ENCODE measurements at regions not wholly inside any gene's neighbourhood (a gene's known extent, or its start where the extent isn't known, plus 50 kb on each side); places are given as distances from the start of the nearest gene placed in this dataset.

DNA sequence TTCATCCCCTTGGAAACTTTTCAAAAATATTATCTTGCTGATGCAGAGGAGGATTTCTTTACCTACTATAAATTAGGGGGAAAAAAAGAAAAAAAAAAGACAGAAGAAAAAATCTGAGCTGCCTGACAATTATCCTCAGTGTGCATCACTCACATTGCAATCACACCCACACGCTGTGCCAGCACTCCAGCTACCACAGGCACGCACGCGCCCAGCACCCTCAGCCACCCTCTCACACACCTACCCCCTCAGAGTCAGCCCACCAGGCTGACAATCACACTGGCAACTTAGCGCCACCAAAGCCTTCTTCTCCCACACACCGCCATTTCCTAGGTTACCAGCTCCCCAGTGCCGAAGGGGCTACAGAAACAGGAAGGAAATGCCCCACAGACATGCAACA is 236.1 kb downstream of the KCNA4 start:
- intact Hi-C loops (cut with DNase I; ENCODE audit: low total_unique reads): no loop called here
- TF ChIP-seq POLR2AphosphoS5 (IDR thresholded peaks at IDR 0.05) (no peak), POLR2A (IDR thresholded peaks at IDR 0.05) (no peak)
- TF ChIP-seq, protein P1, sequence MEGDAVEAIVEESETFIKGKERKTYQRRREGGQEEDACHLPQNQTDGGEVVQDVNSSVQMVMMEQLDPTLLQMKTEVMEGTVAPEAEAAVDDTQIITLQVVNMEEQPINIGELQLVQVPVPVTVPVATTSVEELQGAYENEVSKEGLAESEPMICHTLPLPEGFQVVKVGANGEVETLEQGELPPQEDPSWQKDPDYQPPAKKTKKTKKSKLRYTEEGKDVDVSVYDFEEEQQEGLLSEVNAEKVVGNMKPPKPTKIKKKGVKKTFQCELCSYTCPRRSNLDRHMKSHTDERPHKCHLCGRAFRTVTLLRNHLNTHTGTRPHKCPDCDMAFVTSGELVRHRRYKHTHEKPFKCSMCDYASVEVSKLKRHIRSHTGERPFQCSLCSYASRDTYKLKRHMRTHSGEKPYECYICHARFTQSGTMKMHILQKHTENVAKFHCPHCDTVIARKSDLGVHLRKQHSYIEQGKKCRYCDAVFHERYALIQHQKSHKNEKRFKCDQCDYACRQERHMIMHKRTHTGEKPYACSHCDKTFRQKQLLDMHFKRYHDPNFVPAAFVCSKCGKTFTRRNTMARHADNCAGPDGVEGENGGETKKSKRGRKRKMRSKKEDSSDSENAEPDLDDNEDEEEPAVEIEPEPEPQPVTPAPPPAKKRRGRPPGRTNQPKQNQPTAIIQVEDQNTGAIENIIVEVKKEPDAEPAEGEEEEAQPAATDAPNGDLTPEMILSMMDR (IDR thresholded peaks at IDR 0.05): no peak
- H3K9me3 ChIP-seq: no peaks in the 10 kb centered on the region
- H3K27me3 ChIP-seq: no peaks in the 10 kb centered on the region
- H3K4me3 ChIP-seq: peak overlapping the region in 1 of 3 donors; percentile 19
- no peaks in the 10 kb centered on the region for H3K4me1 ChIP-seq
- DNase-seq (ENCODE audit: low spot score in 2 of 2): peak in 1 of 2 donors; percentile 24
- peak overlapping the region in 1 of 2 donors; percentile 43 for H3K27ac ChIP-seq
- no peaks in the 10 kb centered on the region for H3K36me3 ChIP-seq

DNA sequence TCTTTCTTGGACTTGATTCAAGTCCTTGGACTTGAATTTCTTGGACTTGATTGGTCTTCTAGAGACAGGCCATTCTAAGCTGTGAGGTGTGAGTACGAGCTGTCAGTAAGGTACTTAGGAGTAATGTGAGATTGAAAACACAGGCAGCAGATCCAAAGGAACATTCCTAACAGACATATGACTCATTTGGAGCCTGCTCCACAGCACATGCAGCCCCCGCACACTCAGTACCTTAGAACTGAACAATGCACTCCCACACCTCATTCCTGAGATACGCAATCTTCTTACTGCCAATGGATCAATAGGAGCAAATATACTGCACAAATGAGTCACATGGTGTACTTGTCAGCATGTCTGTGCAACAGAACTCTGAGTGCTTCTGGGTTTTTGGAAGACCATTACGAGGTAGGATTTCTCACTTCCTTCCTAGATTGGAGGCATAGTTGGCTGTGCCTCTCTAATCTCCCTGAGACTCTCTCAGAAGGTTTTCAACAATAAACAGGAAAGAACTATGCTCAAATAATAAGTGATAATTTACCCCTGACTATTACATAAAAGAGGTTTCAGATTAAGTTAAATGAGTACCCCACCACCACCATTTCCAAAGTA is 243.1 kb downstream of the KCNA4 start:
- intact Hi-C loops (cut with DNase I; ENCODE audit: low total_unique reads): no loop called here
- Histone ChIP-seq H3K27me3 (no peaks in the 10 kb centered on the region), H3K27ac (no peak overlapping the region), H3K4me1 (no peaks in the 10 kb centered on the region), H3K36me3 (no peaks in the 10 kb centered on the region), H3K9me3 (no peaks in the 10 kb centered on the region), H3K4me3 (no peak overlapping the region)
- peak in 1 of 2 donors; percentile 22 for DNase-seq (ENCODE audit: low spot score in 2 of 2)
- no peak for TF ChIP-seq POLR2A (IDR thresholded peaks at IDR 0.05)
- TF ChIP-seq, protein P1 (IDR thresholded peaks at IDR 0.05): no peak
- no peak for TF ChIP-seq POLR2AphosphoS5 (IDR thresholded peaks at IDR 0.05)

DNA sequence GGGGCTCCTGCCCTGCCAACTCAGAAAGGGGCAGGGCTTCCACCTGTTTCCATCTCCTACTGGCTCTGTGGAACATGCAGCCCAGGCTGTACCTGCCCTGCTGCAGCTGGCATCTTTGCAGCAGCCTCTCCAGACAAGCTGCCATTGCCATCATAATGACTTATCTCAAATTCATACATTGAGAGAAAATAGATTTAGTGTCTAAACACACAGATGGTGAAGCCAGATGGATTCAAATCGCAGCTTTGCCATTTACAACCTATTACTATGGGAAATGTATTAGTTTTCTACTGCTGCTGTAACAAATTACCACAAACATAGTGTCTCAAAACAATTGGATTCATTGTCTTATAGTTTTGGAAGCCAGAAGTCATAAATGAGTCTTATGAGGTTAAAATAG is 260.0 kb downstream of the KCNA4 start:
- intact Hi-C loops (cut with DNase I; ENCODE audit: low total_unique reads): loop anchor here (5.0 kb wide), 1 partner anchor 1425 kb away; no protein-coding TSS in a partner anchor
- H3K4me3 ChIP-seq: no peak overlapping the region
- TF ChIP-seq POLR2A (IDR thresholded peaks at IDR 0.05): no peak
- TF ChIP-seq, protein P1 (IDR thresholded peaks at IDR 0.05): no peak
- TF ChIP-seq POLR2AphosphoS5 (IDR thresholded peaks at IDR 0.05): no peak
- H3K4me1 ChIP-seq: no peaks in the 10 kb centered on the region
- H3K9me3 ChIP-seq: peaks cover 0 to 13% of the 10 kb centered on the region in 2 donors
- H3K27me3 ChIP-seq: no peaks in the 10 kb centered on the region
- no peak for DNase-seq (ENCODE audit: low spot score in 2 of 2)
- H3K27ac ChIP-seq: no peak overlapping the region
- H3K36me3 ChIP-seq: no peaks in the 10 kb centered on the region

DNA sequence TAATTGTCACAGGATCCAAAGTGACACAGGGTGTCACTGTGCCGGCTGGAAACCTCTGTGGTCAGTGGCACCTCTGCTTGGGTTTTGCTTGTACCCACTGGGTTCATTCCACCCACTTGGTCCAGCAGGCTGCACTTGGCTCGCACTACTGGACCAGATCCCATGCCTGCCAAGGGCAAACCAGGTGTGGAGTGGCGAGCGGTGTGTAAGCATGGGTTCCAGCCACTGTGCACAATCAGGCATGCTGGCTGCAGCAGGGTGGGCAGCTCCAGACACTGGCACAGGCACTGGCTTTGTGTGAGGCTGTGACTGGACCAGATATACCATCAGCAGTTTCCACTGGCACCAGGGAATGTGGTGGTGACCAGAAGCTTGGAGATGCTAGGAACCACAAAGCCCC is 261.4 kb downstream of the KCNA4 start:
- TF ChIP-seq POLR2A (IDR thresholded peaks at IDR 0.05) (no peak), POLR2AphosphoS5 (IDR thresholded peaks at IDR 0.05) (no peak)
- TF ChIP-seq, protein P1 (IDR thresholded peaks at IDR 0.05): no peak
- Histone ChIP-seq H3K27me3 (no peaks in the 10 kb centered on the region), H3K27ac (no peak overlapping the region), H3K4me3 (no peak overlapping the region), H3K4me1 (no peaks in the 10 kb centered on the region), H3K9me3 (peaks cover 0 to 13% of the 10 kb centered on the region in 2 donors), H3K36me3 (no peaks in the 10 kb centered on the region)
- intact Hi-C loops (cut with DNase I; ENCODE audit: low total_unique reads): loop anchor here (5.0 kb wide), 1 partner anchor 1427 kb away; no protein-coding TSS in a partner anchor
- DNase-seq (ENCODE audit: low spot score in 2 of 2): no peak

DNA sequence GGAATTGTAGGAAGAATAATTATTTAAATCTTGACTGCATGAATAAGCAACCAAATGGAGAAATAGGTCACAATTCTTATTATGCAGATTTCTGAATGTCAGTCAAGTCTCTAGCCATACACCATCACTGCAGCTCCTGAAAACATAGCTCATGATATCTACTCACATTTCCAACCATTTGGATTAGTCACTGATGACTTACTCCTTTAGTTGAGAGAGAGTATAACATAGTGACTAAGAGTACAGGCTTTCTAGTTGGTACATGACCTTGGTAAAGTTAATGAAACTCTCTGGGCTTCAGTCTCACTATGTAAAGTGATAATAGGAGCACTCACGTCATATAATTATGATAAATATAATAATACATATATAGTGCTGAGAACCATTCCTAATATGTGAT is 265.2 kb downstream of the KCNA4 start:
- Histone ChIP-seq H3K27me3 (no peaks in the 10 kb centered on the region), H3K9me3 (peaks cover 0 to 7% of the 10 kb centered on the region in 2 donors), H3K4me3 (no peak overlapping the region), H3K4me1 (no peaks in the 10 kb centered on the region), H3K36me3 (no peaks in the 10 kb centered on the region), H3K27ac (no peak overlapping the region)
- TF ChIP-seq, protein P1 (IDR thresholded peaks at IDR 0.05): no peak
- no peak for TF ChIP-seq POLR2A (IDR thresholded peaks at IDR 0.05)
- no peak for TF ChIP-seq POLR2AphosphoS5 (IDR thresholded peaks at IDR 0.05)
- intact Hi-C loops (cut with DNase I; ENCODE audit: low total_unique reads): no loop called here
- no peak for DNase-seq (ENCODE audit: low spot score in 2 of 2)

Measured in breast epithelium (tissue), 4 donors.